HG03378 (cell line): ENCODE measurements at regions not wholly inside any gene's neighbourhood (a gene's known extent, or its start where the extent isn't known, plus 50 kb on each side); places are given as distances from the start of the nearest gene placed in this dataset.
"Not testable (repeated sequence)": the region's sequence is repeated elsewhere in the genome, so short reads cannot be mapped to it uniquely, and the experiment has no call there.

Experiments
- ATAC-seq: cut with Tn5 transposase; IDR thresholded peaks from one replicate; pipeline ENCODE4 v1.9.1; 2021; ENCODE audit warnings: mild to moderate bottlenecking, moderate library complexity; ENCODE audit not compliant: unreplicated experiment

DNA sequence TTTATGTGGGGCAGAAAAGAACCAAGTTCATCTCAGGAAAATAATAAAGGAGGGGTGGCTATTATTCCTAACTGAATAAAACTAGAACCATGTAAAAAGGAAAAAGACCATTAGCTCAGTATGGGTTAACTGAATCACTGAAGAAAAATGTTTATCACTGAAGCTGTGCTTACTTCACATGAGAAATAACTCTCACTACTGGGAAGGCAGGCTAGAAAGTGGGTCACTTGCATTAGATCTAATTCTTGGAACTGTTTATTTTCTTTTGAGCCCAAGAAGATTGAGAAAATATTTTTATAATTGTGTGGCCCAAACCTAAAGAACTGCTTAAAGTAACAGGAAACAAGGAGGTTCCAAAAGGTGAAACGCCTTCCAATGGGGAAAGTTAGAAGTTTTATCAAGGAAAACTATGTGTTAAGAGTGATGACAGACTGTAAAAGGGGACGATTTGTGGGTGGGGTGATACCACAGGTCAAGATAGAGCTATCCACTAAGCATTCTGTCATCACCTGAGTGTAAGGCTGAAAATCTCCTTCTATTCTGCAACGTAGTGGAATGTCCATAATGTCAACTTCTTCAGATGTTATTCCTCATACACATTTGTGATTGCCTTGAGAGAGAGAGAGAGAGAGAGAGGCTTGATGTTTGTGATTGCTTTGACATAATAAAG is 1083.5 kb downstream of the PCDH7 start:
- ATAC-seq: no peak

DNA sequence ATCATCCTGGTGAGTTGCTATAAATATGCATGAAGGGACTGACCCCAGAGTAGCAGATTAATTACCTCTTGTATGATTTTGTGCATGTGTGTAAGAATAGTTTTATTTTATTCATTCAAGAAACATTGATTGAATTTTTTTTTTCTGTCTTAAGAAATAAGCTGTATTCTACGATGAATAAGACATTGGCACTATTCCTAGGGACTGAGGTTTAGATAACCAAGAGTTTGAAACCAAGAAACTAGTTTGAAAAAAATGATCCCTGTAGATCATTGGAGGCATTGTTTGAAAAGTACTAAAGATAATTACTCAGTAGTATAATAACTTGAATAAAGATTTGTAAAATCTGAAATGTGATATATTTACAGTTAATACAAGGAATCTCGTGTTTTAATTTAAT is 1086.9 kb downstream of the PCDH7 start:
- no peak for ATAC-seq

DNA sequence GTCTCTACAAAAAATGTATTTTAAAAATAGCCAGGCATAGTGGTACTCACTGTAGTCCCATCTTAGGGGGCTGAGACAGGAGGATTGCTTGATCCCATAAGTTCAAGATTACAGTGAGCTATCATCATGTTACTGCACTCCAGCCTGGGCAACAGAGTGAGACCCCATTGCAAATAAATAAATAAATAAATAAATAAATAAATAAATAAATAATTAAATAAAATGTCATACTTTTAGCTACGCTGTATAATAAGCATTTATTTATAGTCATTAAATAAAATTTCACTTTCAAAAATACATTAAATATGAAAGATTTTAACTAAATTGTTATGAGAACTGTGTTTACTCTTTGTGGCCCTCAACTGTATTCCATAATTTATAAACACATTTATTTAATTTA is 1124.2 kb downstream of the PCDH7 start:
- ATAC-seq: no peak

DNA sequence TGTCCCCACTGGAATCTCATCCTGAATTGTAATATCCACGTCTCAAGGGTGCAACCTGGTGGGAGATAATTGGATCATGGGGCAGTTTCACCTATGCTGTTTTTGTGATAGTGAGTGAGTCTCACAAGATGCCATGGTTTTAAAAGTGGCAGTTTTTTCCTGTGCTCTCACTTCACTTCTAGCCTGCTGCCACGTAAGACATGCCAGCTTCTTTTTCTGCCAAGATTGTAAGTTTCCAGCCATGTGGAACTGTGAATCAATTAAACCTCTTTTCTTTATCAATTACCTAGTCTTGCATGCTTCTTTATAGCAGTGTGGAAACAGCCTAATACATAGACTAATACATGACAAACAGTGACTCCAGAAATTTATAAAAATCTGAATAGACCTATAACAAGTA is 1131.8 kb downstream of the PCDH7 start:
- ATAC-seq: no peak

DNA sequence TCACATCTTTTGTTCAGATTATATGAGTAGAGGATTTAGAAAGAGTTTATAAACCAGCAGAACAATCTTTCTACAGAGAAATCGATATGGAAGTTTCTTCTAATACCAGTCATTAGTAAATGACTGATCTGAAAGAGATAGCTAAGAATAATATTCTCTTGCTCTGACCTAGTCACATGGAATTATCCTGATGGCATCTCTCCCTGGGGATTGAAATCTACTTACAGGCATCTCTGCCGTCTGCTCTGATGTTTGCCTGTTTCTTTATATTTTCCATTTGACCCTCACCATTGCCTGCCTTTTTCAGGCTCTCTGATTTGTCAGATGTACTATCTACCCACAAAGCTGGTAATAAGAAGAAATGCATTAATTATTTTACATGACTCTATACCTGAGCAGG is 1157.3 kb downstream of the PCDH7 start:
- ATAC-seq: no peak

DNA sequence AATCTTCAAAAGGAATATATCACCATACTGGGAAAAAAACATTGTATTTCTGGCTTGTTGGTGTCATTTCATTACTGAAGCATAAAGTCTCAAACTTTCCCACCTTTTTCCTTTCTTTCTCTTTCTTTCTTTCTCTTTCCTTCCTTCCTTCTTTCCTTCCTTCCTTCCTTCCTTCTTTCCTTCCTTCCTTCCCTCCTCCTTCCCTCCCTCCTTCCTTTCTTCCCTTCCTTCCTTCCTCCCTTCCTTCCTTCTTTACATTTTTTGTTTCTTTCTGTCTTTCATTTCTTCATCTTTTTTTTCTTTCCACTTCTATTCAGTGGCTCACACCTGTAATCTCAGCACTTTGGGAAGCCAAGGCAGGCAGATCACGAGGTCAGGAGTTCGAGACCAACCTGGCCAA is 1160.7 kb downstream of the PCDH7 start:
- ATAC-seq: not testable (repeated sequence)

DNA sequence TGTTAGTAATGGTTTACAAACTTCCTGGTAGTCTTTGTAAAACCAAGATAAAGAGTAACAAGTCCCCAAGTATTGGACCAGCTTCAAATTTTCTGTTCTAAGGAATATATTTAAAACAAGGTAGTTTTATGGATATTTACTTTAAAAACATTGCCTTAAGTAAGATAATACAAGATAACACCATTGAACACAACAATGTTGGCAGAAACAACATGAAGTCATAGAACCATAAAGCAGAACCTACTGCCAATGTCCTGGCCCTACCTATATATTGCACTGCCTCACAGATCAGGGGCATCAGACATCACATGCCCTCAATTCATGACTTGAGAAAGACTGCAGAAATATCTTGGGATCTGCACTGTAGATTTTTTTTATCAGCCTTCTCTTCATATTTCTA is 1176.2 kb downstream of the PCDH7 start:
- ATAC-seq: no peak

DNA sequence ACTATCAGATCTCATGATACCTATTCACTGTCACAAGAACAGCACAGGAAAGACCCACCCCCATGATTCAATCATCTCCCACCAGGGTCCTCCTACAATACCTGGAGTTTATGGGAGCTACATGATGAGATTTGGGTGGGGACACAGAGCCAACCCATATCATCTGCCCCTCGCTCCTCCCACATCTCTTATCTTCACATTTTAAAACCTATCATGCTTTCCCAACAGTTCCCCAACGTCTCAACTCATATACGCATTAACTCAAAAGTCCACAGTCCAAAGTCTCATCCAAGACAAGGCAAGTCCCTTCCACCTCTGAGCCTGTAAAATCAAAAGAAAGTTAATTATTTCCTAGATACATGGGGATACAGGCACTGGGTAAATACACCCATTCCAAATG is 1185.2 kb downstream of the PCDH7 start:
- ATAC-seq: no peak

DNA sequence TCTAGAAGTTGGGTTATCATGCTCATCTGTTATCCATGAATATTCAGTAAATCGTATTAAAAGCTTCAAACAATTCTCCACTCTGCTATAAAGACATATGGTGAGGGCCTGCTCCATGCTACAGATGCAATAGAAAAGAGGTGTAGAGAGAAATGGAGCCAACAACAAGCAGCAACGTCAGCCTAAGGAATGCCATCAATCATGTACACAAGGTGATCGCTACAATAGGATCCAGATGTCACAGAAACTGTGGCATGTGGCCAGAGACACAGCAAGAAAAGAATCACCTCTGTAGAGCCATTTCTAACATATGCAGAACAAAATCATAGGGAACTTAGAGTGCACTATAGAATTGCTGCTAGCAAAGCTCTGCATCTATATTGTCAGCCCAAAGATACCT is 1188.1 kb downstream of the PCDH7 start:
- ATAC-seq: no peak

DNA sequence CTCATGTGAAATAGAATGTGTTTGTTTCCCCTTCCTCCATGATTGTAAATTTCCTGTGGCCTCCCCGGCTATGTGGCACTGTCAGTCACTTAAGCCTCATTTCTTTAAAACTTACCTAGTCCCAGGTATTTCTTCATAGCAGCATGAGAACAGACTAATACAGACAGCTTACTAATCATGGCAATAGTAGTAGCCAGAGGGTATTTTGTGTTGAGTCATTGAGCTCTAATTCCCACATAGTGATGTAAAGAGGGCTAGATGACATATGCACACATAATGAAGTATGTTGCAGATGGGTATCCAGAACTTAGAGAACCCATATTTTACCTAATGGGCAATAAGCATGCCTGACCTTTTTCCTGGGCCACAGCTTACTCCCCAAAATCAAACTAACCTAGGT is 1197.2 kb downstream of the PCDH7 start:
- ATAC-seq: no peak

DNA sequence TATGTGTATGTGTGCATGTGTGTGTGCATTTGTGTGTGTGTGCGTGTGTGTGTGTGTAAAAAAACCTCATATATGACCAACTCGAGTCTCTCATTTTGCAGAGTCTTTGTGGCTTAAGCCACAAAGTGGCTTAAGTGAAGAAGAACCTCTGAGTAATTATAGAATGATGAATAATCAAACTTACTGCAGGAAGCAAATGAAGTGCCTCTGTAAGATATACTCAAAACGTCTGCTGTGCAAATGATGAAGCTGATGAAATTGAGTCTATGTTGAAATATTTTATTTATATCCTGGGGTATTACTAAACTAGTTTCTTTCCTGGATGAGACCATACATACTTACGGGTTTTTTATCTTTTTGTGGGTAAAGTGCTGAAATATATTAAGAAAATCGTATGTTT is 1198.7 kb downstream of the PCDH7 start:
- no peak for ATAC-seq

DNA sequence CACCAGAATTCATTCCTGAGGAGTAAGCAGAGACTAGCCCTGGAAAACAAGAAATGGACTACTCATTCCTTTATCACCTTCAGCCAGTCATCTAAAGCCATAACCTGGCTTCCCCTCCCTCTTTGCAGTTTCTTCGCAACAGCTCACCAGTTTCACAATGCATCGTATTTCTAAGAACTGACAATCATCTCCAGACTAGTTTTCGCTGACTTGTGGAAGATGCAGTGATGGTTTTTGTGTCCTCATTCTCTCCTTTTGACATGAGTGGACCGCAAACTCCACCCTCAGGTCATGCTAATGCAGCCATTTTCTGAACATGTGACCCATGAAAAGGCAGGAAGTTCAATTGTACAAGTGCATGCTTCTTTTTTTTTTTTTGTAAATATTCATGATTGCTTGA is 1203.5 kb downstream of the PCDH7 start:
- ATAC-seq: no peak

DNA sequence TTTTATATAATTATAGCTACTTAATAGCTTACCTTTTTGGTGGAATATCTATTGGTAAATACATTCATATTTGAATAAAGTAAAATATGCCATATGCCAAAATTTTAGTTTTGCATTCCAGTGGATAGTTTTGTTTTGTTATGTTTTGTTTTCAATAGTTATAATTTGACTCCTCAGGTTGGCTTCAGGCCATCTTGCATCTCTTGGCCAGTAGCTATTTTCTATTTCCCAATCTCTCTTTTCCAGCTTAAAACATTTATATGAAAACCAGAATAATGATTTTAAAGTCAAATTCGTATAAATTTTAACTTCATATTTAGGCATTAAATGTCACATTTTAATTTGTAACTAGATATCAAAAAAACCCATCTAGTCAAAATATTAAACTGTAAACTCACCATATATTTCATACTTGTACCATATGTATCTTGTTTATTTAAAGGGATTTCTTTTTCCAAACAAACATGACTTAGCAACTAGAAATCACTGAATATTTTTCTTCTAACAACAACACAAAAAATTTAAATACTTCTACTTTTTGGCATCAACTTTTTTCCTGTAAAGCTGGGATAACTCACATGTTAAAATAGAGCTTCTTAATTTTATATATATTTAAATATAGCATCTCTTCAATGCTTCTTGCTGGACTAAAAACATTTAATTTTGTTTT is 1209.6 kb downstream of the PCDH7 start:
- no peak for ATAC-seq

DNA sequence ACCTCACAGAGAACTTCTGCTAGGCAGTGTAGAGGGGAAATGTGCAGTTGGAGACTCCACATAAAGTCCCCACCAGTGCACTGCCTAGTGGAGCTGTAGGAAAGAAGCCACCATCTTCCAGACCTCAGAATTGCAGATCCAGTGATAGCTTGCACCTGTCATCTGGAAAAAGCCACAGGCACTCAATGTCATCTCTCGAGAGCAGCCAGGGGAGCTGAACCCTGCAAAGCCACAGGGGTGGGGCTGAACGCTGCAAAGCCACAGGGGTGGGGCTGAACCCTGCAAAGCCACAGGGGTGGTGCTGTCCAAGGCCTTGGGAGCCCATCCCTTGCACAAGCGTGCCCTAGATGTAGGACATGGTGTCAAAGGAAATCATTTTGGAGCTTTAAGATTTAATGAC is 1226.3 kb downstream of the PCDH7 start:
- no peak for ATAC-seq

DNA sequence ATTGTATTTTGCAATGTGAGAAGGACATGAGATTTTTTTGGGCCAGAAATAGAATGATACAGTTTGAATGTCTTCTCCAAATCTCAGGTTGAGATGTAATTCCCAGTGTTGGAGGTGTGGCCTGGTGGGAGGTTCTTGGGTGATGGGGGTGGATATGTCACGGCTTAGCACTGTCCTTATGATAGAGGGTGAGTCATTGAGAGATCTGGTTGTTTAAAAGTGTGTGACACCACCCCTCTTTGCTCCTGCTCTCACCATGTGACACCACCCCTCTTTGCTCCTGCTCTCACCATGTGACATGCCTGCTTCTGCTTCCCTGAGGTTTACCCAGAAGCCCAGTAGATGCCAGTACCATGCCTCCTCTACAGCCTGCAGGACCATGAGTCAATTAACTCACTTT is 1226.9 kb downstream of the PCDH7 start:
- ATAC-seq: no peak

DNA sequence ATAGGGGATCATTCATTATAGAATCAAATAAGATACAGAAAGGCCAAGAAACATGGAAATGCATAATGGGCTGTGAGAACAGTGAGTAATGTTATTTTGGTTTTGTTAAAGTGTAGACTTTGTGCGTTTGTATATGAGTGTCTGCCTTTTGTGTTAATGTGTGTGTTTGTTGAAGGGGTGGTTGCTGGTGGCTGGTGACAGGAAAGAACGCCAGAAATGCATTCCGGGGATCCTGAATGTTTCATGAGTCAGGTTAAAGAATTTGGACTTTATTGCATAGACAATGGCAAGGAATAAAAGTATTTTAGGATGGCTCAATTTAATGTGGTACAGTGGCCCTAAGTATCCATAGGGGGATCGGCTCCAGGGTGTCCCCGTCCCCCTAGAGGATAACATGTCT is 1228.9 kb downstream of the PCDH7 start:
- ATAC-seq: no peak

DNA sequence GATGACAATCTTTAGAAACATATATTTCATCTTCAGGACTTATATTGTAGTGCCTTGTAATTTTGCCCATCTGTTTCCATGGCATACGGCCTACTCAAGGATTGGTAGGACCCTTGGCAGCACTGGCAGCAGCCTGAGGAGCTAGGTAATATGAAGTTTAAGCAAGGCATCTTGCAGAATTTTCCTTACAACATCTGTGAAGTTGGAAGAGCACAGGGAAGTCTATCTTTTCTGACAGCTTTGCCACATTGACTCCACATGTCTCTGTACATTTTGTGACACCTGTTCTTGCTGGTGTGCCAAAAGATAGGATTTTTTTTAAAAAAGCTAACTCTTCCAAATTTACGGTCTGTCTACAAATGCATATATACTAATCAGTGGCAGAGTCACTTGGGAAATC is 1235.2 kb downstream of the PCDH7 start:
- no peak for ATAC-seq

DNA sequence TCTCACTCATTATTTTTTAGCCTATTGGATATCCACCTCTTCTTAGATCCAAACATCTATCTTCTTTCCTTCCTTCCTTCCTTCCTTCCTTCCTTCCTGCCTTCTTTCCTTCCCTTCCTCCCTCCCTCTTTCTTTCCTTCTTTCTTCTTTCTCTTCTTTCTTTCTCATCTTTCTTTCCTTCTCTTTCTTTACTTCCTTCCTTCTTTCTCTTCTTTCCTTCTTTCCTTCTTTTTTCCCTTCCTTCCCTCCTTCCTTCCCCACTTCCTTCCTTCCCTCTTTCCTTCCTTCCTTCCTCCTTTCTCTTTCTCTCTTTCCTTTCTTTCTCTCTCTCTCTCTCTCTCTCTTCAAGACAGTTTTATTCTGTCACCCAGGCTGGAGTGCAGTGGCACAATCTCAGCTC is 1239.8 kb downstream of the PCDH7 start:
- no peak for ATAC-seq

DNA sequence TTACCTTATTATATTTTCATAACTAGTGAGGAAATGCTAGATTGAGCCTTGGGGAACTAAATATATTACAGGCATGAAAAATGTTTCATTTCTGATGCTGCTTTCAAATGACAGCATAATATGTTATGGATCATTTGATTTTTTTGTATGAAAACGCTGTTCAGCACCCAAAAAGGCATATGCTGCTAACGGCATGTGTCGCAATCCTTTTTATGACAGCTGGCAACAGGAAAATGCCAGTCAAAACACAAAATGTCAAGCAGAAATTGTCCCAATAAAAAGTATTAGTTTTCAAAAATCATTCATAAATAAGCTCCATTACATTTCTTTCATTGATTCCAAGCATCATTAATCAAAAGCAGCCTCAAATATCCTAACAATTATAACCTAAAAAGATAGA is 1244.5 kb downstream of the PCDH7 start:
- ATAC-seq: no peak

DNA sequence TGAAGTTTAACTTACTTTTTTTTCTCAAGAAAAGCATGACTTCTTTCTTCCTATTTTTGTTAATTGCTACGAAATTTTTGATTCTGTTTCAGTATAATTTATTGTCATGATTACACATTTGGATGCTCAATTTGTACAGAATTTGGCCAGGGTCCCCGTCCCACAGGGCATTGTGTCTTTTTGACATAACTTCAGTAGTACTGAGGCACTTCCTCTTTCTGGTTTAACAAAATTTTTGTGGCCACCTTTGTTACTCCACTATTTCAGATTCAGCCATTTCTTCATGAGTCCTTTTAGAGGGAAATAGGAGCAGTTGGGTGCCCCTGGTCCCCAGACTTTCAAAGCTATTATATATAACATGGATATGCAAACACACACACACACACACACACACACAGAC is 1248.7 kb downstream of the PCDH7 start:
- no peak for ATAC-seq

DNA sequence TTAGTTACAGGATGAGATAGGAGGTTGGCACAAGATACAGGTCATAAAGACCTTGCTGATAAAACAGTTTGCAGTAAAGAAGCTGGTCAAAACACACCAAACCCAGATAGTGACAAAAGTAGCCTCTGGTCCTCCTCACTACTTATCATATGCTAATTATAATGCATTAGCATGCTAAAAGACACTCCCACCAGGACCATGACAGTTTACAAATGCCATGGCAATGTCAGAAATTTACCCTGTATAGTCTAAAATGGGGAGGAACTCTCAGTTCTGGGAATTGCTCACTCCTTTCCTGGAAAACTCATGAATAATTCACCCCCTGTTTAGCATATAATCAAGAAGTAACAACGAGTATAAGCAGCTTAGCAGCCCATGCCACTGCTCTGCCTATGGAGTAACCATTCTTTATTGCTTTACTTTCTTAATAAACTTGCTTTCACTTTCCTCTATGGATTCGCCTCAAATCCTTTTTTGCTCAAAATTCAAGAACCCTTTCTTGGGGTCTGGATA is 1254.4 kb downstream of the PCDH7 start:
- no peak for ATAC-seq

DNA sequence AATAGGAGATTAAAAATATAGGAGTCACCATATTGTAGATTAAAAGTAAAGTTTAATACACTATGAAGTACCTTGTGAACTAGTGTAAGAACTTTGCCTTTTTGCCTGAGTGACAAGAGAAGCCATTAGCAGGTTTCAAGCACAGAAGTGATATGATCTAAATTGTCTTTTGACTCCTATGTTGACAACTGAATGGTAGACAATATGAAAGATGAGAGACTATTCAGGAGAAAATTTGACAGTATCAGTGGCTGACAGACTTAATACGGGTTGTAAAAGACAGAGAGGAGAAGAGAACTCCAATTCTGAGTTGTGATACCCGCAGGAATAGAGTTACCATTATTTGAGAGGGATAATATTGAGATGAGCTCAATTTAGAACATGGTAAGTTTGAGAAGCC is 1259.8 kb downstream of the PCDH7 start:
- no peak for ATAC-seq

DNA sequence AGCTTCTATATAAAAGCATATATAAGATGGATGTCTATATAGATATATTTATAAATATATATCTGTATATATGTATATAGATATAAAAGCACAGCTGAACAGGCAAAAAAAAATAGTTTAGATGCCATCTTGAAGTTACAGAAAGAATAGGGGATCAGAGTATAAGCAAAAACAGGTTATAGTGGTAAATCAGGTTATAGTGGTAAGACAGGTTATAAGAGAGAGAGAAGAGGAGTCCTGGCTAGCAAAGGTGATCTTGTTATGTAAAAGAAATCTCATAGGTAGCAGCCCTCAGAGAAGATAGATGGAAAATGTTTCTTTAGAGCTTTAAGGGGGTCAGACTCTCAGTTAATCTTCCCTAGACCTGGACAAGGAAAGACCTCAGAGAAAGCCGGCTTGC is 1263.1 kb downstream of the PCDH7 start:
- no peak for ATAC-seq
